OCI-LY7 (cell line): ENCODE measurements at regions not wholly inside any gene's neighbourhood (a gene's known extent, or its start where the extent isn't known, plus 50 kb on each side); places are given as distances from the start of the nearest gene placed in this dataset.

Experiments used
- BruUV-seq: library from RNA; stranded (reverse); fragments of 400-500 nt; replicated peaks from 2 replicates; lab custom pipeline; 2021; lab: Mats Ljungman, UMichigan
- CTCF ChIA-PET: fragments of 300-600 bp; sonication (Branson Sonifier 250); formaldehyde crosslinking; loops from one replicate; lab custom pipeline; 2022; ENCODE audit warnings: antibody characterized with exemption; ENCODE audit not compliant: unreplicated experiment; lab: Charles Lee
- POLR2A ChIA-PET: fragments of 300-600 bp; sonication (Branson Sonifier 250); formaldehyde crosslinking; loops from one replicate; lab custom pipeline; 2022; ENCODE audit warnings: antibody characterized with exemption; lab: Charles Lee
- DNase-seq: peaks from one replicate; pipeline ENCODE4 v3.0.0-alpha.2; 2015; ENCODE audit warnings: low spot score
- H2AFZ ChIP-seq: fragments of 200-600 bp; sonication (generic), shearing (Covaris generic); 2 replicates; pipeline ENCODE4 v1.6.1; 2014; ENCODE audit warnings: mild to moderate bottlenecking, antibody characterized with exemption, low read length, moderate library complexity
- H3K27ac ChIP-seq: fragments of 200-600 bp; sonication (generic); 2 replicates; pipeline ENCODE4 v1.5.1; 2014; ENCODE audit warnings: mixed run types, low read depth, mild to moderate bottlenecking, moderate library complexity, low read length, inconsistent platforms; ENCODE audit not compliant: poor library complexity, severe bottlenecking
- H3K36me3 ChIP-seq: fragments of 200-600 bp; sonication (generic); 2 replicates; pipeline ENCODE4 v1.6.1; 2014; ENCODE audit warnings: mild to moderate bottlenecking, antibody characterized with exemption, low read length, moderate library complexity, mixed read lengths; ENCODE audit not compliant: insufficient read depth
- H3K4me1 ChIP-seq: fragments of 200-600 bp; sonication (generic); 2 replicates; pipeline ENCODE4 v1.5.1; 2014; ENCODE audit warnings: mild to moderate bottlenecking, low read length; ENCODE audit not compliant: insufficient read depth, poor library complexity, severe bottlenecking
- H3K4me2 ChIP-seq: fragments of 200-600 bp; sonication (generic); 2 replicates; pipeline ENCODE4 v1.6.1; 2014; ENCODE audit warnings: mild to moderate bottlenecking, low read length
- H3K4me3 ChIP-seq: fragments of 200-600 bp; sonication (generic); 2 replicates; pipeline ENCODE4 v1.5.1; 2014; ENCODE audit warnings: mild to moderate bottlenecking, low read depth, low read length; ENCODE audit not compliant: poor library complexity, severe bottlenecking
- H3K79me2 ChIP-seq: fragments of 200-600 bp; sonication (generic); 2 replicates; pipeline ENCODE4 v1.6.1; 2016; ENCODE audit warnings: low read depth, mild to moderate bottlenecking, low read length, moderate library complexity, mixed read lengths; ENCODE audit not compliant: insufficient read depth
- H3K9me2 ChIP-seq: fragments of 200-600 bp; sonication (generic); 2 replicates; pipeline ENCODE4 v1.6.1; 2016; ENCODE audit warnings: mild to moderate bottlenecking, low read length, mixed read lengths; ENCODE audit not compliant: insufficient read depth
- H3K9me3 ChIP-seq: fragments of 200-600 bp; sonication (generic); 2 replicates; pipeline ENCODE4 v1.6.1; 2014; ENCODE audit warnings: mild to moderate bottlenecking, mixed run types, low read length, mixed read lengths
- H4K20me1 ChIP-seq: fragments of 200-600 bp; sonication (generic); 2 replicates; pipeline ENCODE4 v1.6.1; 2014; ENCODE audit warnings: mild to moderate bottlenecking, antibody characterized with exemption, low read length, moderate library complexity, mixed read lengths; ENCODE audit not compliant: insufficient read depth
- EZH2phosphoT487 ChIP-seq: fragments of 200-600 bp; sonication (generic); IDR thresholded peaks from 2 replicates; pipeline ENCODE4 v1.6.1; 2018; ENCODE audit warnings: low read depth, borderline replicate concordance, mild to moderate bottlenecking, mixed run types, antibody characterized with exemption, low read length, moderate library complexity, mixed read lengths
- intact Hi-C: fragments of 100-400 bp; cut with micrococcal nuclease; formaldehyde crosslinking; loops from one replicate; pipeline ENCODE4 v1.10.0; 2022; ENCODE audit not compliant: unreplicated experiment
- TF ChIP-seq, protein P1 (sequence below): fragments of 200-600 bp; sonication (generic); conservative IDR thresholded peaks from 2 replicates; pipeline ENCODE4 v1.5.1; 2014; ENCODE audit warnings: mild to moderate bottlenecking, antibody characterized with exemption, low read length, moderate library complexity, mixed read lengths

GRCh38 chr22:49553518-49554295, 274.0 kb downstream of the BRD1 start:
- DNase-seq: no peak
- Histone ChIP-seq H3K4me3 (no peak overlapping the region), H2AFZ (no peak overlapping the region), H3K9me2 (no peaks in the 10 kb centered on the region), H3K79me2 (no peaks in the 10 kb centered on the region), H4K20me1 (no peaks in the 10 kb centered on the region), H3K36me3 (no peaks in the 10 kb centered on the region), H3K4me2 (no peak overlapping the region), H3K4me1 (no peaks in the 10 kb centered on the region), H3K9me3 (no peaks in the 10 kb centered on the region), H3K27ac (no peak overlapping the region)
- CTCF ChIA-PET: no interaction called here
- TF ChIP-seq EZH2phosphoT487: no peak
- TF ChIP-seq, protein P1, sequence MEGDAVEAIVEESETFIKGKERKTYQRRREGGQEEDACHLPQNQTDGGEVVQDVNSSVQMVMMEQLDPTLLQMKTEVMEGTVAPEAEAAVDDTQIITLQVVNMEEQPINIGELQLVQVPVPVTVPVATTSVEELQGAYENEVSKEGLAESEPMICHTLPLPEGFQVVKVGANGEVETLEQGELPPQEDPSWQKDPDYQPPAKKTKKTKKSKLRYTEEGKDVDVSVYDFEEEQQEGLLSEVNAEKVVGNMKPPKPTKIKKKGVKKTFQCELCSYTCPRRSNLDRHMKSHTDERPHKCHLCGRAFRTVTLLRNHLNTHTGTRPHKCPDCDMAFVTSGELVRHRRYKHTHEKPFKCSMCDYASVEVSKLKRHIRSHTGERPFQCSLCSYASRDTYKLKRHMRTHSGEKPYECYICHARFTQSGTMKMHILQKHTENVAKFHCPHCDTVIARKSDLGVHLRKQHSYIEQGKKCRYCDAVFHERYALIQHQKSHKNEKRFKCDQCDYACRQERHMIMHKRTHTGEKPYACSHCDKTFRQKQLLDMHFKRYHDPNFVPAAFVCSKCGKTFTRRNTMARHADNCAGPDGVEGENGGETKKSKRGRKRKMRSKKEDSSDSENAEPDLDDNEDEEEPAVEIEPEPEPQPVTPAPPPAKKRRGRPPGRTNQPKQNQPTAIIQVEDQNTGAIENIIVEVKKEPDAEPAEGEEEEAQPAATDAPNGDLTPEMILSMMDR: no peak
- BruUV-seq: no TSS peak
- intact Hi-C loops: no loop called here
- POLR2A ChIA-PET: no interaction called here

GRCh38 chr22:49553076-49553475, 274.6 kb downstream of the BRD1 start:
- Histone ChIP-seq H4K20me1 (no peaks in the 10 kb centered on the region), H3K4me2 (no peak overlapping the region), H3K36me3 (no peaks in the 10 kb centered on the region), H3K9me2 (no peaks in the 10 kb centered on the region), H3K79me2 (no peaks in the 10 kb centered on the region), H3K27ac (no peak overlapping the region), H3K4me1 (no peaks in the 10 kb centered on the region), H2AFZ (no peak overlapping the region), H3K9me3 (no peaks in the 10 kb centered on the region), H3K4me3 (no peak overlapping the region)
- CTCF ChIA-PET: no interaction called here
- no peak for DNase-seq
- POLR2A ChIA-PET: no interaction called here
- TF ChIP-seq, protein P1: no peak
- no peak for TF ChIP-seq EZH2phosphoT487
- BruUV-seq: no TSS peak
- intact Hi-C loops: no loop called here

- CTCF ChIA-PET: no interaction called here
- no TSS peak for BruUV-seq
Measured at GRCh38 chr22:49551897-49552614, 275.6 kb downstream of the BRD1 start.

More at GRCh38 chr22:49551897-49552614, 275.6 kb downstream of the BRD1 start:
- H3K27ac ChIP-seq: no peak overlapping the region
- no peak overlapping the region for H2AFZ ChIP-seq
- no peaks in the 10 kb centered on the region for H4K20me1 ChIP-seq
- no peaks in the 10 kb centered on the region for H3K4me1 ChIP-seq
- H3K79me2 ChIP-seq: no peaks in the 10 kb centered on the region
- intact Hi-C loops: no loop called here
- no peak for TF ChIP-seq EZH2phosphoT487
- TF ChIP-seq, protein P1: no peak
- H3K4me3 ChIP-seq: no peak overlapping the region
- H3K4me2 ChIP-seq: no peak overlapping the region
- no peaks in the 10 kb centered on the region for H3K9me2 ChIP-seq
- H3K36me3 ChIP-seq: no peaks in the 10 kb centered on the region
- DNase-seq: no peak
- no peaks in the 10 kb centered on the region for H3K9me3 ChIP-seq
- POLR2A ChIA-PET: no interaction called here
